Trophoblast cell (in vitro differentiated cells and primary cell): ENCODE measurements at regions not wholly inside any gene's neighbourhood (a gene's known extent, or its start where the extent isn't known, plus 50 kb on each side); places are given as distances from the start of the nearest gene placed in this dataset.

ENCODE experiments used
- DNase-seq, 2 donors: peaks; one replicate each; pipeline ENCODE4 v3.0.0-alpha.2; 2016
- H2AFZ ChIP-seq: 2 replicates; pipeline ENCODE4 v1.6.1; 2013; ENCODE audit warnings: low read length, moderate library complexity, mild to moderate bottlenecking; ENCODE audit not compliant: insufficient read depth, poor library complexity
- H2AK5ac ChIP-seq: 2 replicates; pipeline ENCODE4 v1.6.1; 2013; ENCODE audit warnings: mild to moderate bottlenecking, low read length
- H2BK120ac ChIP-seq: 2 replicates; pipeline ENCODE4 v1.6.1; 2013; ENCODE audit warnings: low read length, mild to moderate bottlenecking, moderate library complexity; ENCODE audit not compliant: insufficient read depth, poor library complexity
- H2BK12ac ChIP-seq: 2 replicates; pipeline ENCODE4 v1.6.1; 2013; ENCODE audit warnings: mild to moderate bottlenecking, low read length, moderate library complexity
- H2BK5ac ChIP-seq: 2 replicates; pipeline ENCODE4 v1.6.1; 2013; ENCODE audit warnings: low read length, low read depth, moderate library complexity, mild to moderate bottlenecking; ENCODE audit not compliant: poor library complexity
- H3K14ac ChIP-seq: 2 replicates; pipeline ENCODE4 v1.6.1; 2013; ENCODE audit warnings: mild to moderate bottlenecking, low read length
- H3K18ac ChIP-seq: 2 replicates; pipeline ENCODE4 v1.6.1; 2013; ENCODE audit warnings: mild to moderate bottlenecking, low read length
- H3K23ac ChIP-seq: 2 replicates; pipeline ENCODE4 v1.6.1; 2013; ENCODE audit warnings: low read length
- H3K27ac ChIP-seq: 2 replicates; pipeline ENCODE4 v1.5.1; 2013; ENCODE audit warnings: low read depth, mild to moderate bottlenecking, inconsistent platforms, low read length, moderate library complexity
- H3K27me3 ChIP-seq: 2 replicates; pipeline ENCODE4 v1.6.1; 2013; ENCODE audit warnings: inconsistent platforms, mild to moderate bottlenecking, low read length, moderate library complexity; ENCODE audit not compliant: insufficient read depth
- H3K36me3 ChIP-seq, 2 experiments: 1 replicate in 1 of 2; 2 replicates in 1 of 2; pipeline ENCODE4 v1.6.1; 2013; ENCODE audit warnings: low read length in 2 of 2, mild to moderate bottlenecking in 2 of 2, moderate library complexity in 1 of 2; ENCODE audit not compliant: insufficient read depth in 2 of 2, control insufficient read depth in 1 of 2
- H3K4ac ChIP-seq: 2 replicates; pipeline ENCODE4 v1.6.1; 2013; ENCODE audit warnings: low read depth, mild to moderate bottlenecking, low read length, moderate library complexity
- H3K4me1 ChIP-seq, 2 experiments: 1 replicate in 1 of 2; 2 replicates in 1 of 2; pipeline ENCODE4 v1.6.1; 2013; ENCODE audit warnings: low read length in 2 of 2, mild to moderate bottlenecking in 2 of 2, moderate library complexity in 1 of 2; ENCODE audit not compliant: insufficient read depth in 2 of 2, control insufficient read depth in 1 of 2
- H3K4me2 ChIP-seq: 2 replicates; pipeline ENCODE4 v1.6.1; 2013; ENCODE audit warnings: inconsistent platforms, mild to moderate bottlenecking, low read length, moderate library complexity
- H3K4me3 ChIP-seq: 2 replicates; pipeline ENCODE4 v1.5.1; 2013; ENCODE audit warnings: mild to moderate bottlenecking, low read depth, low read length, inconsistent platforms
- H3K79me1 ChIP-seq: one replicate; pipeline ENCODE4 v1.6.1; 2013; ENCODE audit warnings: low read length
- H3K79me2 ChIP-seq: 2 replicates; pipeline ENCODE4 v1.6.1; 2013; ENCODE audit warnings: low read length, mild to moderate bottlenecking; ENCODE audit not compliant: control insufficient read depth, insufficient read depth, poor library complexity
- H3K9ac ChIP-seq: 2 replicates; pipeline ENCODE4 v1.6.1; 2013; ENCODE audit warnings: mild to moderate bottlenecking, low read length
- H3K9me3 ChIP-seq: 2 replicates; pipeline ENCODE4 v1.6.1; 2013; ENCODE audit warnings: low read depth, mild to moderate bottlenecking, control low read depth, inconsistent platforms, low read length; ENCODE audit not compliant: insufficient read depth
- H4K12ac ChIP-seq: 2 replicates; pipeline ENCODE4 v1.6.1; 2013; ENCODE audit warnings: low read depth, mild to moderate bottlenecking, low read length, moderate library complexity
- H4K8ac ChIP-seq: 2 replicates; pipeline ENCODE4 v1.6.1; 2013; ENCODE audit warnings: low read depth, mild to moderate bottlenecking, low read length, moderate library complexity
- H4K91ac ChIP-seq: one replicate; pipeline ENCODE4 v1.6.1; 2013; ENCODE audit warnings: low read depth, mild to moderate bottlenecking, low read length, moderate library complexity
- WGBS: extraction: QIAGEN DNeasy Blood & Tissue Kit; methylation state at CpG from one replicate; pipeline ENCODE4 v1.1.7; 2013; ENCODE audit warnings: missing lambda C conversion rate; ENCODE audit not compliant: insufficient read length, insufficient coverage; ENCODE audit errors: extremely low coverage; 5-methylcytosine and 5-hydroxymethylcytosine counted together

GRCh38 chr18:26662996-26663395 lies 114.6 kb upstream of the KCTD1 start:
- peaks cover 0 to under 1% of the 10 kb centered on the region in 2 experiments for H3K4me1 ChIP-seq
- H3K23ac ChIP-seq: no peak overlapping the region
- no peak overlapping the region for H3K18ac ChIP-seq
- H2AFZ ChIP-seq: no peak overlapping the region
- no peak overlapping the region for H2BK120ac ChIP-seq
- H3K27ac ChIP-seq: no peak overlapping the region
- H3K4ac ChIP-seq: no peak overlapping the region
- WGBS: no CpG with 5 or more reads among the region's 5 CpGs
- no peak overlapping the region for H4K8ac ChIP-seq
- no peak overlapping the region for H4K12ac ChIP-seq
- no peak overlapping the region for H4K91ac ChIP-seq
- DNase-seq: no peak
- no peak overlapping the region for H3K14ac ChIP-seq
- no peaks in the 10 kb centered on the region for H3K36me3 ChIP-seq
- no peak overlapping the region for H3K4me2 ChIP-seq
- H3K79me2 ChIP-seq: no peaks in the 10 kb centered on the region
- no peak overlapping the region for H3K4me3 ChIP-seq
- no peak overlapping the region for H2BK12ac ChIP-seq
- no peaks in the 10 kb centered on the region for H3K9me3 ChIP-seq
- H3K79me1 ChIP-seq: no peaks in the 10 kb centered on the region
- no peaks in the 10 kb centered on the region for H3K27me3 ChIP-seq
- no peak overlapping the region for H3K9ac ChIP-seq
- H2BK5ac ChIP-seq: no peak overlapping the region
- H2AK5ac ChIP-seq: no peak overlapping the region

- Histone ChIP-seq H3K4ac (no peak overlapping the region), H3K4me2 (peak overlapping the region; percentile 88), H3K4me1 (peaks cover 0 to 8% of the 10 kb centered on the region in 2 experiments), H3K18ac (no peak overlapping the region), H3K23ac (peak overlapping the region; percentile 93), H2AFZ (no peak overlapping the region), H3K79me2 (no peaks in the 10 kb centered on the region), H4K12ac (no peak overlapping the region), H3K4me3 (no peak overlapping the region), H3K27me3 (no peaks in the 10 kb centered on the region), H4K8ac (no peak overlapping the region), H3K27ac (no peak overlapping the region), H2BK120ac (no peak overlapping the region), H3K9me3 (no peaks in the 10 kb centered on the region), H4K91ac (no peak overlapping the region), H3K14ac (no peak overlapping the region), H2BK5ac (no peak overlapping the region), H3K36me3 (no peaks in the 10 kb centered on the region), H2BK12ac (no peak overlapping the region), H3K79me1 (peaks cover 5% of the 10 kb centered on the region), H2AK5ac (no peak overlapping the region), H3K9ac (no peak overlapping the region)
- no CpG with 5 or more reads among the region's 15 CpGs for WGBS
- no peak for DNase-seq
Observed at GRCh38 chr18:26657631-26658581, 109.6 kb upstream of the KCTD1 start.

GRCh38 chr18:26656944-26657536 lies 108.7 kb upstream of the KCTD1 start:
- Histone ChIP-seq H3K4me1 (peaks cover 0 to 8% of the 10 kb centered on the region in 2 experiments), H2BK12ac (peak overlapping the region; percentile 62), H3K79me2 (no peaks in the 10 kb centered on the region), H3K18ac (peak overlapping the region; percentile 76), H3K36me3 (no peaks in the 10 kb centered on the region), H3K27me3 (no peaks in the 10 kb centered on the region), H3K9ac (peak overlapping the region; percentile 92), H2BK120ac (peak overlapping the region; percentile 89), H3K23ac (no peak overlapping the region), H2AFZ (peak overlapping the region; percentile 97), H3K4me2 (peak overlapping the region; percentile 88), H3K14ac (peak overlapping the region; percentile 88), H4K8ac (peak overlapping the region; percentile 94), H4K12ac (peak overlapping the region; percentile 89), H4K91ac (peak overlapping the region; percentile 61), H3K9me3 (no peaks in the 10 kb centered on the region), H3K79me1 (peaks cover 5% of the 10 kb centered on the region), H3K4ac (no peak overlapping the region), H3K27ac (peak overlapping the region; percentile 56), H3K4me3 (peak overlapping the region; percentile 77), H2BK5ac (peak overlapping the region; percentile 9), H2AK5ac (no peak overlapping the region)
- DNase-seq: peak; percentile 59 to 77
- no CpG with 5 or more reads among the region's 52 CpGs for WGBS

GRCh38 chr18:26656431-26656943 lies 108.1 kb upstream of the KCTD1 start:
- Histone ChIP-seq H3K27ac (peak overlapping the region; percentile 6), H3K9ac (peak overlapping the region; percentile 78), H2BK5ac (no peak overlapping the region), H3K4me1 (peaks cover 0 to 8% of the 10 kb centered on the region in 2 experiments), H3K79me2 (no peaks in the 10 kb centered on the region), H3K9me3 (no peaks in the 10 kb centered on the region), H4K8ac (peak overlapping the region; percentile 66), H3K4me2 (peak overlapping the region; percentile 73), H3K23ac (no peak overlapping the region), H3K4ac (no peak overlapping the region), H3K36me3 (no peaks in the 10 kb centered on the region), H2BK120ac (no peak overlapping the region), H2AK5ac (no peak overlapping the region), H3K27me3 (no peaks in the 10 kb centered on the region), H3K4me3 (peak overlapping the region; percentile 77), H3K79me1 (peaks cover 5% of the 10 kb centered on the region), H3K18ac (no peak overlapping the region), H3K14ac (no peak overlapping the region), H4K12ac (peak overlapping the region; percentile 72), H2AFZ (peak overlapping the region; percentile 23), H4K91ac (peak overlapping the region; percentile 26), H2BK12ac (no peak overlapping the region)
- no CpG with 5 or more reads among the region's 68 CpGs for WGBS
- no peak for DNase-seq
